ENCODE measurements at regions not wholly inside any gene's neighbourhood (a gene's known extent, or its start where the extent isn't known, plus 50 kb on each side); places are given as distances from the start of the nearest gene placed in this dataset.
A peak's percentile ranks its signal among the peaks of the same experiment; 100 is the strongest.

- Histone ChIP-seq H3K36me3 (ENCODE audit: control insufficient read depth in 4 of 4, insufficient read depth in 4 of 4, low read length in 4 of 4) (no peaks in the 10 kb centered on the region), H3K27me3 (ENCODE audit: control insufficient read depth in 3 of 3, insufficient read depth in 3 of 3, low read length in 2 of 3) (no peaks in the 10 kb centered on the region), H3K9me3 (ENCODE audit: control insufficient read depth in 4 of 4, insufficient read depth in 3 of 4, low read length in 3 of 4) (peaks cover 0 to 2% (median 0%) of the 10 kb centered on the region in 4 donors), H3K9ac (ENCODE audit: insufficient read depth in 1 of 2, low read length in 2 of 2) (no peak overlapping the region), H3K4me1 (ENCODE audit: control insufficient read depth in 5 of 5, insufficient read depth in 5 of 5, low read length in 5 of 5) (no peaks in the 10 kb centered on the region), H3K27ac (ENCODE audit: low read depth in 1 of 2, low read length in 1 of 2) (no peak overlapping the region), H3K4me3 (no peak overlapping the region)
- DNase-seq (no peak), ATAC-seq (ENCODE audit: insufficient read depth, low FRiP score) (no peak)
- no peak for TF ChIP-seq CTCF (IDR thresholded peaks at IDR 0.05; ENCODE audit: control extremely low read depth, extremely low read depth)
These were observed 748.5 kb downstream of the DNAJB9 start for GRCh38 chr7:109318136-109318535.

GRCh38 chr7:109322833-109323232, 753.2 kb downstream of the DNAJB9 start:
- ATAC-seq (ENCODE audit: insufficient read depth, low FRiP score) = no peak
- no peak for TF ChIP-seq CTCF (IDR thresholded peaks at IDR 0.05; ENCODE audit: control extremely low read depth, extremely low read depth)
- Histone ChIP-seq H3K9me3 (ENCODE audit: control insufficient read depth in 4 of 4, insufficient read depth in 3 of 4, low read length in 3 of 4) (no peaks in the 10 kb centered on the region), H3K4me1 (ENCODE audit: control insufficient read depth in 5 of 5, insufficient read depth in 5 of 5, low read length in 5 of 5) (no peaks in the 10 kb centered on the region), H3K27ac (ENCODE audit: low read depth in 1 of 2, low read length in 1 of 2) (no peak overlapping the region), H3K36me3 (ENCODE audit: control insufficient read depth in 4 of 4, insufficient read depth in 4 of 4, low read length in 4 of 4) (no peaks in the 10 kb centered on the region), H3K9ac (ENCODE audit: insufficient read depth in 1 of 2, low read length in 2 of 2) (no peak overlapping the region), H3K27me3 (ENCODE audit: control insufficient read depth in 3 of 3, insufficient read depth in 3 of 3, low read length in 2 of 3) (no peaks in the 10 kb centered on the region), H3K4me3 (no peak overlapping the region)
- 53% methylated on average over 2 of the region's 2 CpGs for WGBS, 2 donors
- no peak for DNase-seq

- Histone ChIP-seq H3K27me3 (ENCODE audit: control insufficient read depth in 3 of 3, insufficient read depth in 3 of 3, low read length in 2 of 3) (no peaks in the 10 kb centered on the region), H3K36me3 (ENCODE audit: control insufficient read depth in 4 of 4, insufficient read depth in 4 of 4, low read length in 4 of 4) (no peaks in the 10 kb centered on the region), H3K9me3 (ENCODE audit: control insufficient read depth in 4 of 4, insufficient read depth in 3 of 4, low read length in 3 of 4) (no peaks in the 10 kb centered on the region), H3K4me1 (ENCODE audit: control insufficient read depth in 5 of 5, insufficient read depth in 5 of 5, low read length in 5 of 5) (no peaks in the 10 kb centered on the region), H3K27ac (ENCODE audit: low read depth in 1 of 2, low read length in 1 of 2) (no peak overlapping the region), H3K9ac (ENCODE audit: insufficient read depth in 1 of 2, low read length in 2 of 2) (no peak overlapping the region), H3K4me3 (no peak overlapping the region)
- 83 to 89% methylated on average over 4 of the region's 4 CpGs for WGBS, 2 donors
- no peak for TF ChIP-seq CTCF (IDR thresholded peaks at IDR 0.05; ENCODE audit: control extremely low read depth, extremely low read depth)
- ATAC-seq (ENCODE audit: insufficient read depth, low FRiP score) = no peak
- no peak for DNase-seq
These were observed 761.7 kb downstream of the DNAJB9 start for GRCh38 chr7:109331423-109331822.

GRCh38 chr7:109335951-109336350, 766.3 kb downstream of the DNAJB9 start:
- no peak overlapping the region for H3K9ac ChIP-seq (ENCODE audit: insufficient read depth in 1 of 2, low read length in 2 of 2)
- TF ChIP-seq CTCF (IDR thresholded peaks at IDR 0.05; ENCODE audit: control extremely low read depth, extremely low read depth) = no peak
- WGBS, 2 donors = 74 to 90% methylated on average over 3 of the region's 3 CpGs
- H3K4me3 ChIP-seq = no peak overlapping the region
- H3K36me3 ChIP-seq (ENCODE audit: control insufficient read depth in 4 of 4, insufficient read depth in 4 of 4, low read length in 4 of 4) = no peaks in the 10 kb centered on the region
- no peak overlapping the region for H3K27ac ChIP-seq (ENCODE audit: low read depth in 1 of 2, low read length in 1 of 2)
- H3K9me3 ChIP-seq (ENCODE audit: control insufficient read depth in 4 of 4, insufficient read depth in 3 of 4, low read length in 3 of 4) = no peaks in the 10 kb centered on the region
- no peaks in the 10 kb centered on the region for H3K27me3 ChIP-seq (ENCODE audit: control insufficient read depth in 3 of 3, insufficient read depth in 3 of 3, low read length in 2 of 3)
- no peak for ATAC-seq (ENCODE audit: insufficient read depth, low FRiP score)
- H3K4me1 ChIP-seq (ENCODE audit: control insufficient read depth in 5 of 5, insufficient read depth in 5 of 5, low read length in 5 of 5) = no peaks in the 10 kb centered on the region
- DNase-seq = peak in 1 of 3 donors; percentile 1
